ENCODE measurements at regions not wholly inside any gene's neighbourhood (a gene's known extent, or its start where the extent isn't known, plus 50 kb on each side); places are given as distances from the start of the nearest gene placed in this dataset.

- TF ChIP-seq FOXA1 (IDR thresholded peaks at IDR 0.05) (no peak), SP1 (IDR thresholded peaks at IDR 0.05) (no peak)
- TF ChIP-seq, protein P1, sequence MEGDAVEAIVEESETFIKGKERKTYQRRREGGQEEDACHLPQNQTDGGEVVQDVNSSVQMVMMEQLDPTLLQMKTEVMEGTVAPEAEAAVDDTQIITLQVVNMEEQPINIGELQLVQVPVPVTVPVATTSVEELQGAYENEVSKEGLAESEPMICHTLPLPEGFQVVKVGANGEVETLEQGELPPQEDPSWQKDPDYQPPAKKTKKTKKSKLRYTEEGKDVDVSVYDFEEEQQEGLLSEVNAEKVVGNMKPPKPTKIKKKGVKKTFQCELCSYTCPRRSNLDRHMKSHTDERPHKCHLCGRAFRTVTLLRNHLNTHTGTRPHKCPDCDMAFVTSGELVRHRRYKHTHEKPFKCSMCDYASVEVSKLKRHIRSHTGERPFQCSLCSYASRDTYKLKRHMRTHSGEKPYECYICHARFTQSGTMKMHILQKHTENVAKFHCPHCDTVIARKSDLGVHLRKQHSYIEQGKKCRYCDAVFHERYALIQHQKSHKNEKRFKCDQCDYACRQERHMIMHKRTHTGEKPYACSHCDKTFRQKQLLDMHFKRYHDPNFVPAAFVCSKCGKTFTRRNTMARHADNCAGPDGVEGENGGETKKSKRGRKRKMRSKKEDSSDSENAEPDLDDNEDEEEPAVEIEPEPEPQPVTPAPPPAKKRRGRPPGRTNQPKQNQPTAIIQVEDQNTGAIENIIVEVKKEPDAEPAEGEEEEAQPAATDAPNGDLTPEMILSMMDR (IDR thresholded peaks at IDR 0.05; ENCODE audit: low read depth, low read length, missing input control) = no peak
- TF ChIP-seq, protein P2, sequence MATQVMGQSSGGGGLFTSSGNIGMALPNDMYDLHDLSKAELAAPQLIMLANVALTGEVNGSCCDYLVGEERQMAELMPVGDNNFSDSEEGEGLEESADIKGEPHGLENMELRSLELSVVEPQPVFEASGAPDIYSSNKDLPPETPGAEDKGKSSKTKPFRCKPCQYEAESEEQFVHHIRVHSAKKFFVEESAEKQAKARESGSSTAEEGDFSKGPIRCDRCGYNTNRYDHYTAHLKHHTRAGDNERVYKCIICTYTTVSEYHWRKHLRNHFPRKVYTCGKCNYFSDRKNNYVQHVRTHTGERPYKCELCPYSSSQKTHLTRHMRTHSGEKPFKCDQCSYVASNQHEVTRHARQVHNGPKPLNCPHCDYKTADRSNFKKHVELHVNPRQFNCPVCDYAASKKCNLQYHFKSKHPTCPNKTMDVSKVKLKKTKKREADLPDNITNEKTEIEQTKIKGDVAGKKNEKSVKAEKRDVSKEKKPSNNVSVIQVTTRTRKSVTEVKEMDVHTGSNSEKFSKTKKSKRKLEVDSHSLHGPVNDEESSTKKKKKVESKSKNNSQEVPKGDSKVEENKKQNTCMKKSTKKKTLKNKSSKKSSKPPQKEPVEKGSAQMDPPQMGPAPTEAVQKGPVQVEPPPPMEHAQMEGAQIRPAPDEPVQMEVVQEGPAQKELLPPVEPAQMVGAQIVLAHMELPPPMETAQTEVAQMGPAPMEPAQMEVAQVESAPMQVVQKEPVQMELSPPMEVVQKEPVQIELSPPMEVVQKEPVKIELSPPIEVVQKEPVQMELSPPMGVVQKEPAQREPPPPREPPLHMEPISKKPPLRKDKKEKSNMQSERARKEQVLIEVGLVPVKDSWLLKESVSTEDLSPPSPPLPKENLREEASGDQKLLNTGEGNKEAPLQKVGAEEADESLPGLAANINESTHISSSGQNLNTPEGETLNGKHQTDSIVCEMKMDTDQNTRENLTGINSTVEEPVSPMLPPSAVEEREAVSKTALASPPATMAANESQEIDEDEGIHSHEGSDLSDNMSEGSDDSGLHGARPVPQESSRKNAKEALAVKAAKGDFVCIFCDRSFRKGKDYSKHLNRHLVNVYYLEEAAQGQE (IDR thresholded peaks at IDR 0.05) = no peak
These were observed 1642.4 kb downstream of the EFNA5 start for GRCh38 chr5:106028314-106028713.

Measured in liver (tissue), 3 donors.